Ascending aorta (tissue), 2 donors: ENCODE measurements at regions not wholly inside any gene's neighbourhood (a gene's known extent, or its start where the extent isn't known, plus 50 kb on each side); places are given as distances from the start of the nearest gene placed in this dataset.

Source experiments
- DNase-seq, 2 donors: peaks; one replicate each; pipeline ENCODE4 v3.0.0-alpha.2; 2019; ENCODE audit warnings: low spot score in 2 of 2
- H3K27ac ChIP-seq, 2 donors: fragments of 200-600 bp; sonication (generic); one replicate each; pipeline ENCODE4 v1.5.1; 2016 to 2017; ENCODE audit warnings: mild to moderate bottlenecking in 1 of 2
- H3K27me3 ChIP-seq: fragments of 200-600 bp; sonication (generic); one replicate; pipeline ENCODE4 v1.5.1; 2017
- H3K36me3 ChIP-seq, 2 donors: fragments of 200-600 bp; sonication (generic); one replicate each; pipeline ENCODE4 v1.5.1; 2016
- H3K4me1 ChIP-seq, 2 donors: fragments of 200-600 bp; sonication (generic); one replicate each; pipeline ENCODE4 v1.5.1; 2016 to 2017; ENCODE audit warnings: mild to moderate bottlenecking in 1 of 2
- H3K4me3 ChIP-seq, 2 donors: fragments of 200-600 bp; sonication (generic); one replicate each; pipeline ENCODE4 v1.5.1; 2016 to 2017; ENCODE audit warnings: mild to moderate bottlenecking in 1 of 2
- H3K9me3 ChIP-seq, 2 donors: fragments of 200-600 bp; sonication (generic); one replicate each; pipeline ENCODE4 v1.5.1; 2016
- CTCF ChIP-seq, 3 experiments: fragments of 200-600 bp in 2 of 3; fragments of 450-650 bp in 1 of 3; sonication (generic) in 2 of 3; IDR thresholded peaks; one replicate each; pipeline ENCODE4 v1.5.1; 2016 to 2019; ENCODE audit warnings: antibody characterized with exemption in 3 of 3, mild to moderate bottlenecking in 1 of 3, moderate library complexity in 1 of 3
- intact Hi-C: fragments of 100-400 bp; cut with DNase I; formaldehyde crosslinking; loops from one replicate; pipeline ENCODE4 v1.15.1; 2023

GRCh38 chr9:78881295-78881694, 584.4 kb downstream of the PSAT1 start:
- H3K36me3 ChIP-seq = no peaks in the 10 kb centered on the region
- no peak for DNase-seq
- H3K9me3 ChIP-seq = no peaks in the 10 kb centered on the region

GRCh38 chr9:78882481-78882880, 585.6 kb downstream of the PSAT1 start:
- intact Hi-C loops = no loop called here
- Histone ChIP-seq H3K4me1 (no peaks in the 10 kb centered on the region), H3K4me3 (no peak overlapping the region), H3K27ac (no peak overlapping the region), H3K36me3 (no peaks in the 10 kb centered on the region), H3K9me3 (no peaks in the 10 kb centered on the region), H3K27me3 (no peaks in the 10 kb centered on the region)
- no peak for DNase-seq
- TF ChIP-seq CTCF (IDR thresholded peaks at IDR 0.05) = no peak

More at GRCh38 chr9:78881295-78881694, 584.4 kb downstream of the PSAT1 start:
- Histone ChIP-seq H3K4me3 (no peak overlapping the region), H3K27ac (no peak overlapping the region), H3K4me1 (no peaks in the 10 kb centered on the region), H3K27me3 (no peaks in the 10 kb centered on the region)
- intact Hi-C loops = no loop called here
- TF ChIP-seq CTCF (IDR thresholded peaks at IDR 0.05) = no peak

- intact Hi-C loops = no loop called here
Observed at GRCh38 chr9:78884611-78885150, 587.8 kb downstream of the PSAT1 start.

GRCh38 chr9:78892182-78892581, 595.3 kb downstream of the PSAT1 start:
- intact Hi-C loops = no loop called here
- TF ChIP-seq CTCF (IDR thresholded peaks at IDR 0.05) = no peak

More at GRCh38 chr9:78884611-78885150, 587.8 kb downstream of the PSAT1 start:
- no peaks in the 10 kb centered on the region for H3K27me3 ChIP-seq
- no peaks in the 10 kb centered on the region for H3K9me3 ChIP-seq
- TF ChIP-seq CTCF (IDR thresholded peaks at IDR 0.05) = no peak
- no peaks in the 10 kb centered on the region for H3K4me1 ChIP-seq
- H3K27ac ChIP-seq = no peak overlapping the region
- H3K4me3 ChIP-seq = no peak overlapping the region
- no peaks in the 10 kb centered on the region for H3K36me3 ChIP-seq
- no peak for DNase-seq

GRCh38 chr9:78892769-78893168, 595.8 kb downstream of the PSAT1 start:
- H3K4me1 ChIP-seq = no peaks in the 10 kb centered on the region
- no peak overlapping the region for H3K4me3 ChIP-seq
- no peaks in the 10 kb centered on the region for H3K27me3 ChIP-seq
- H3K36me3 ChIP-seq = no peaks in the 10 kb centered on the region
- intact Hi-C loops = no loop called here
- no peaks in the 10 kb centered on the region for H3K9me3 ChIP-seq
- DNase-seq = no peak
- no peak for TF ChIP-seq CTCF (IDR thresholded peaks at IDR 0.05)
- H3K27ac ChIP-seq = no peak overlapping the region

More at GRCh38 chr9:78892182-78892581, 595.3 kb downstream of the PSAT1 start:
- Histone ChIP-seq H3K9me3 (no peaks in the 10 kb centered on the region), H3K27ac (no peak overlapping the region), H3K27me3 (no peaks in the 10 kb centered on the region), H3K4me1 (no peaks in the 10 kb centered on the region), H3K36me3 (no peaks in the 10 kb centered on the region), H3K4me3 (no peak overlapping the region)
- DNase-seq = no peak
